ENCODE measurements at regions not wholly inside any gene's neighbourhood (a gene's known extent, or its start where the extent isn't known, plus 50 kb on each side); places are given as distances from the start of the nearest gene placed in this dataset.

DNA sequence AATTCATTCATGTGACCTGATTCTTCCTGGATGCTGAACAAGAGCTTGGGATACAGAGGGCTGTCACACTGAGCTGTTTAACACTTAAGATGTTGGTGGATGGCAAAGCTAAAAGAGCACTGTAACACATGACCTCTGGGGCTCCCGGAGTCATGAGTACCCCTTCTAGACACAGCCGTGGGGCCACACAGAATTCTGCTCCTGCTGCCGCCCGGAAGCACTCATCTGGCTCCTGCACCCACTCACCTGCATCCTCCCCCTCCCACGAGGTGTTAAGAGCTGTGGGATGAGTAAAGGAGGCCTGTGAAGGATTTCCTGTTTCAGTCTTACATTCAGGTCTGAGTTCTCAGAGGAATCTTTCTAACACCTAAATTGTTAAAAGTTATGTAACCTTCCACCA, 78.0 kb upstream of the SSTR1 start:
- no peak for DNase-seq (ENCODE audit: extremely low spot score, insufficient read length, low read depth)
- FAIRE-seq, result no peak

DNA sequence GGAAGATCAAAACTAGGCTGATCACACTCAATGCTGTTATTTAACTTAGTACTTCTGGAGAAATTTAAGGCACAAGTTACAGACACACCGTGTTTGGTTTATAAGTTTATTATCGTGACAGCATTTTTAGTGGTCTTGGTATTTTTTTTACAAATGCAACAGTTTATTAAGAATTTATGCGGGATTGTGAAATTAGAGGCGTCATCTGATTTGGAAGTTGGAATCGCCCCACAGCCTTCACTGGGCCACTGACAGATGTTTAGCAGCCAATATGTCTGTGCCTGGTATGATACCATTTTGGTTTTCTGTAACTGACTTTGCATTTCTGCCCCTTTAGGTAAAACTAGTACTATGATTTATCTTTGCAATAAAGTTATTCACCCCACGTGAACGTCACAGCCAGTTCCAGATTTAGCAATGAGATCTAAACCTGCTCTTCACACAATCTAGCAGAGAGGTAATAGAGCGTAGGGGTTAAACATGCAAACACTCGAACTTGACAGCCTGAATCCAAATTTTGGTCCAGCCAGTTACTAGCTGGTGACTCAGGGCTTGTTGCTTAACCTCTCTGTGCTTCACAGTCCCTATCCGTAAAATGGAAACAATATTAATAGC, 73.2 kb upstream of the SSTR1 start:
- no peak for FAIRE-seq
- no peak for DNase-seq (ENCODE audit: extremely low spot score, insufficient read length, low read depth)

DNA sequence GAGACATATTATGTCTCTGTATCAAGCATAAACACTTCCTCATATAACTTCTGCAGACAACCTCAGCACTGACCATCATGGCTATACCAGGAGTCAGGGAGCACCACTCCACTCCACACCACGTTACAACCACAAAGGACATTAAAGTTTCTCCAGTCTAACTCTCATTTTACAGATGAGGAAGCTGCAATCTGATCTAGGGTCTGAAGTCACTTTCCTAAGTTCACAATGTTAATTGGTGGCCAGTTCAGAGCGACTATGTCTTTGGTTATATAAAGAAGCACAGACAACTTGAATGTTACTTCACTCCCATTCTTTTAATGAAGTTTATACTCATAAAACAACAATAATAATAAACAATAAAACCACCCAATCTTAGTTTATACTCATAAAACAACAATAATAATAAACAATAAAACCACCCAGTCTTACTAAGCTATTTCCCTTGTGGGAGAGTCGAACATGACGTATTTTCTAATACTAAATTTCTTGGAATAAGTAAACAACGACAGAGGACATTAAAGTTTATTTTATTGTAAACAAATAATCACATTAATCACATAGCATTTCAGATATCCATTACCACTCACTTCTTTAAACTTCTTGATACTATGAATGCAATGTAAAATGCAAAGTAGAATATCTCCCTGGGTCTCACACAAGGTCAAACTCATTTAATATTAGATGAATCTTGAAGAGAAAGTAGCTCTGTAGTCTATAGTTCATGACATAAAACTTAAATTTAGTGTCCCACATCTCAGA, 72.4 kb upstream of the SSTR1 start:
- no peak for FAIRE-seq
- DNase-seq (ENCODE audit: extremely low spot score, insufficient read length, low read depth), result no peak

DNA sequence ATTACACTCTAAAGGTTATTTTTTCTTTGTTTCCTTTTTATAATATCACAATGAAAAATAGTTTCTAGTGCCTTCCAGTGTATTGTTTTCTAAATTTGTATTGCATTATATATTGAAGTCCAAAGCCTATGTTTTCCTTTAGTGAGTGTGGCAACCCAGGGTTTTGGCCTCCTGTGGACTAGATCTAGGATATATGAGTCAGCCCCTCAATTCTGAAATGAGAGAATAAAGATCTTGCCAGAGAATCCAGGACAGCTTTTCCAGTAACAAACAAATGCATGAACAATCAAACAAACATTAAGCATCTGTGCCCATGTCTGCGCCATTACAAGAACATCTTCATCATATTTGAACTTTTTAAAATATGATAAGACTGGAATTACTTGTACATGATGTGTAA, 70.7 kb upstream of the SSTR1 start:
- no peak for DNase-seq (ENCODE audit: extremely low spot score, insufficient read length, low read depth)
- FAIRE-seq, result no peak

DNA sequence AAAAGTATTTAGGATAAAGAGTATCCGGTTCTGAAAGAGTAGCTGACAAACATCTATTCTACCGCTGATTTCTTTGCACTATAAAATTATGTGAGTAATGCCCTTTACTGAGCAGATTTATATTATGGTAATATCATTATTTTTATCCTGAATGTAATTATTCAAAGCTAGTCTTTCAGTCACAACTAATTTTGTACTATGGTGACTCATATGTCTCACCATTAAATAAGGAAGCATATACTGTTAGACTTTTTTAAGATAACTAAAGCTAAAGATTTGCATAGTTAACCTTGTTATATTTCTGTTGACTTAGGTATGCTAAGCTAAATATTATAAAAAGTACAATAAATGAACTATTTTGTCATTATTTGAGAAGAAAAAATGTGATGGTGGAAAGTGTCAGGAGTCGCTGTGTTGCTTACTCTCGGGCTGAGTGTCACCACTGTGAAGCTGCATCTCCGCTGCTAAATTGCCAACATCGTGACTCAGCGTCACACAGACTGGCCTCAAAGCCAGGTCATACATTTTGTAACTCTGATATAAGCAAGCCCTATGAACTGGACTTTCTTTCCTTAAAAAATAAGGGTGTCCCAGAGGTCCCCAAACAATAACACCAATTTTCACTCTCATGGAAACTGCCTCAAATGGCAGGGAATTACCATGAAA, 69.1 kb upstream of the SSTR1 start:
- DNase-seq (ENCODE audit: extremely low spot score, insufficient read length, low read depth), result no peak
- no peak for FAIRE-seq

DNA sequence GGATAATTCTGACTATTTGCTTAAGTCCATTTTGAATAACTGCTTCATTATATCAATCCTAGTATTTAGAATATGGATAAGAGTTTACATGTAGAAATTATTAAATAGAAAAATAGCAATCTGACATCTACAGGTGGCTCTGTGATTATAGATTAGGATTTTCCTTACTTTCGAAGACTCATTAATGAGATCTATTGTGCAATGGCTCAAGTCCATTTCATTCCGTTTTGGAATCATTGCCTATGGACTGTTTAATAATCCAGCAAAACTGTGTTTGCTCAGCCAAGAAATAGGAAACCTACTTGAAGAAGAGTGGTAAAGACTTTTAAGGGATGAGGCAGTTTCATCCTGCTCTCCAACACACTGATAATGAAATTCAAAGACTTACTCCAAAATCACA, 67.8 kb upstream of the SSTR1 start:
- no peak for FAIRE-seq
- DNase-seq (ENCODE audit: extremely low spot score, insufficient read length, low read depth), result no peak

DNA sequence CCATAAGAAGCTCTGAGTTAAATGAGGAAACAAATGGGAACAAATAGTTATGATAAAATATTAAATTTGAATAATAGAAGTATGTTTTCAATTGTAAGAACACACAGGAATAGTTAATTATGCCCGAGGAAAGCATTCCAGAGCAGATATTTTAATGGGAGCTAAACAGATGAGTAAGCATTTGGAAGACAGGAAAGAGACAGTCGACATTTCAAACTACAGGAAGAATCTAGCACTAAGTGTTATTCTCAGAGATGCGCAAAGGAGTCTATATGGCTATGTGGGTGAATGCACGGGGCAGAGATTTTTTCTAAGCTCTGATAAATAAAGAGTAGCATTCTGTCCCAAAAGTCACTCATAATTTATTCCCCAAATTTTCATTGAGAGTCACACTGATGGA, 64.5 kb upstream of the SSTR1 start:
- FAIRE-seq, result no peak
- no peak for DNase-seq (ENCODE audit: extremely low spot score, insufficient read length, low read depth)

DNA sequence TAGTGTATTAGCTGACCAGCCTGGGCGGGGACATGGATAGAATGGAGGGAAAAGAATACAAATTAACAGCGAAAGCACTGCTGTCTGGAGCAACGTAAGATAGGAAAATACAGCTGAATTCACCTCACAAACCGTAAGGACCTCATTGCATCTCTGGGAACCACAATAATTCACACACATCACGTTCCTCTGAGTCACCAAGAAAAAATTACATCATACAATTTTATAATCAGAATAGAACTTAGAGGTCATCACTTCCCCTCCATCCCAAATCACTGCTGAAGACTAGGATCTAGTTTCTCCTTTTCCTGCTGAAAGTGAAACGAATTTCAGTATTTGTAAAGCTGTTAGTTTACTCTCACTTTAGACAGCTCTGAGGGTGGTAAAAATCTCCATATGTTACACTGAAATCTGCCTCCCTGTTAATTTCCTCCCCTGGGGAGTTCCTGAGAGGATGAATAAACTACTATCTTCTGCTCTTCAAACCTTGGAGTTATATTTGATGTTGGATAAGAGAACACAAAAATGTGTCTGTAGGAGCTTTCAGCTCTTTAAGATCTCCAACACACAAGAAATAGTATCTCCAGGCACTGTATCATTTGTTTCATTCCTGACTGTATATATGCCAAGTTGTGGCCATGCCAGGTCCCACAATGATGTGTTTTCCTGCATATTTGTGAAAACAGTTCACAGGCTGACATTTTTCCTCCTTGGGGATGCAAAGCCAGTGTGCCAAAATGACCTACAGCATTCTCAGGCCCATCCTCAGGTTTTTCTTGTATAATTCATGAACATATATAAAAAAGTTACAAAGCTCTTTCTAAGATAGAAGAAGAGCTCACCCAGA, 63.8 kb upstream of the SSTR1 start:
- FAIRE-seq (no peak), DNase-seq (ENCODE audit: extremely low spot score, insufficient read length, low read depth) (no peak)

DNA sequence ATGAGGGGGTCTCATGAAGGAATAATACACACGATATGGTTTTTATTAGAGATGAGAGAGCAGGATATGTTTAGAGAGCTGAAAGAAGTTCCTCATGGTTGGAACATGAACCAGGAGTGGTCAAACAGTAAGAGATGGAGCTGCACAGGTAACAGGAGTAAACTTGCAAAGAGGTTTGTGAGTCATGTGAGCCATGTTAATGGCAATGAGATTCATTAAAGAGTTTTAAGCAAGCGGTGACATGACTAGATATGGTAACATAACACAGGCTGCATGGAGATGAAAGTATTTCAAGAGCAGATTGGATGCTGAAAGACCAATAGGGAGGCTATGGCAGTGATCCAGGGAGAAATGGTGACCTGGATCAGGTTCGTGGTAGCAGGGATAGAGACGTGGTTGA, 62.6 kb upstream of the SSTR1 start:
- no peak for FAIRE-seq
- DNase-seq (ENCODE audit: extremely low spot score, insufficient read length, low read depth), result no peak

DNA sequence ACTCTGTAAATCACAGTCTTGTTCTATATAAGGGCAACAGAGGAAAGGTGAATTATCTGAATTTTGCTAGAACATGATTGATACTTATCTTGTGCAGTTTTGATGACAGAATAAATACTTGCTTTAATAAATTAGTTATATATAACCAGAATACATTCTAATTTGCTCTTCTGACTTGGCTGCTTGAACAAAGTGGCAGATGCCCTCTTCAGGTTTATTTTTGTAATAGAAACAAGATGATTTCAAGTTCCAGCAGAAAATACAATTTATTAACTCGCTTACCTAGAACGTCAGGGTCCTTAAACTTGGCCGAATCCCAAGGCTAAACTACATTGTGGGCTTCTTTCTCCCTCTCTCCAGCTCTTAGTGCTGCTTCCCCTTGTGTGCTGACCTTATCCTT, 57.6 kb upstream of the SSTR1 start:
- FAIRE-seq (no peak), DNase-seq (ENCODE audit: extremely low spot score, insufficient read length, low read depth) (no peak)

Measured in GM18507 (cell line).